HG03175 (cell line): ENCODE measurements at regions not wholly inside any gene's neighbourhood (a gene's known extent, or its start where the extent isn't known, plus 50 kb on each side); places are given as distances from the start of the nearest gene placed in this dataset.
"Not testable (repeated sequence)": the region's sequence is repeated elsewhere in the genome, so short reads cannot be mapped to it uniquely, and the experiment has no call there.

Source experiments
- ATAC-seq: cut with Tn5 transposase; IDR thresholded peaks from one replicate; pipeline ENCODE4 v1.9.1; 2021; ENCODE audit warnings: mild to moderate bottlenecking, moderate library complexity; ENCODE audit not compliant: unreplicated experiment

DNA sequence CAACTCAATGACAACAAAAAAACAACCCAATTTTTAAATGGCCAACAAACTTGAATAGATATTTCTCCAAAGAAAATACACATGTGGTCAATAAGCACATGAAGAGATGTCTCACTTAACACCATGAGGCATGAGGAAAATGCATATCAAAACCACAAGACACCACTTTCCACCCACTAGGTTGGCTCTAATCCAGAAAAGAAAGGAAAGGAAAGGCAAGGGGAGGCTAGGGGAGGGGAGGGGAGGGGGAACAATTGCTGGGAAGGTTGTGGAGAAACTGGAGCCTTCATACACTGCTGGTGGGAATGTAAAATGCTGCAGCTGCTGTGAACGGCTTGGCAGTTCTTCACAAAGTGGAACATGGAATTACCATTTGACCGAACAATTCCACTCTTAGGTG, 854.3 kb downstream of the UQCRFS1 start:
- ATAC-seq, result no peak

DNA sequence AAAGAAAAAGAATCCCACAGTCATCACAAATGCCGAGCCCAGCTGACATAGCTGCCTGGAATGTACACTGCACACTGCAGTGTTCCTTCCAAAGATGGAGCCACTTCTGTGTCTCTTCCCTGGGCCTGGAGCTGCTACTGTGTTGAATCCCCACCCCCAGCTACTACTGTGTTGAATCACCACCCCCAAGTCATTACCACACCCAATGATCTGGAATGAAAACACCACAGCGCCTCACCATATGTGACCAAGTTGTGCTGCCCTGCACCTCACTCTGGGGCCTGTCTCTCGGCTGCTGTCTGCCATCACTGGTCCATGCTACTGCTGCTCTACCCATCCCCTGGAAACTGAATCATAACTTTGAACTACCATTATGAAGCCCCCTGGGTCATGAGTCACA, 861.2 kb downstream of the UQCRFS1 start:
- ATAC-seq, result no peak

- ATAC-seq, result not testable (repeated sequence)
Measured at GRCh38 chr19:28351321-28351720, 861.6 kb downstream of the UQCRFS1 start.

DNA sequence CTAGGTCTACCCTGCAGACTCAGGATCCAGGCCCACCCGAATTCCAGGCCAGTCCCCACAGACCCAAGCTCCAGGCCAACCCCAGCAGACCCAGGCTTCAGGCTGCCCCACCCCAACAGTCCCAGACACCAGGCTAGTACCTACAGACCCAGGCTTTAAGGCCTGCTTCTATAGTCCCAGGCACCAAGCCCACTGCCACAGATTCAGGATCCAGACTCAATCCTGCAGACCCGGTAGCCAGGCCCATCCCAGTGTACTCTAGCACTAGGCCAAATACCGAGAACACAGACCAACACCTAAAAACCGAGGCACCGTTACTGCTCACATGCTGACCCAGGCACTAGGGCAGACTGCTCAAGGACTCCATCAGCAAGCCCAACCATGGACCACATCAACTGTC, 862.3 kb downstream of the UQCRFS1 start:
- no peak for ATAC-seq

GRCh38 chr19:28350037-28350436, 862.9 kb downstream of the UQCRFS1 start:
- no peak for ATAC-seq

DNA sequence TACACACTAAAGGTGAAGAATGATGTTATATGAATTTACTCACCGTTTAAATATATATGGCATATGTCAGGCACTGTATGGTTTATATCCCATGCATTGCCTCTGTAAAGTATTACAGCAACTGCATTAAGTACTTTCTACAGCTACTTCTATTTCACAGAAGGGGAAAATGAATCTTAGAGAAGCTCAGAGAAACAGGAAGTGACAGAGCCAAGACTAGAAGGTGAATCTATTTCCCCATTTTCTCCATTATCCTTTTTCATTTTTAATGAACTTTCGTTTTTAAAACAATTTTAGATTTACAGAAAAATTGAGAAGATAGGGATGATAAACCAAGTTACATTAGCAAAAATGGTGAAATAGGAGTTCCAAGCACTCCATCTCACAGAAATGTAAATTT, 863.3 kb downstream of the UQCRFS1 start:
- ATAC-seq, result no peak

DNA sequence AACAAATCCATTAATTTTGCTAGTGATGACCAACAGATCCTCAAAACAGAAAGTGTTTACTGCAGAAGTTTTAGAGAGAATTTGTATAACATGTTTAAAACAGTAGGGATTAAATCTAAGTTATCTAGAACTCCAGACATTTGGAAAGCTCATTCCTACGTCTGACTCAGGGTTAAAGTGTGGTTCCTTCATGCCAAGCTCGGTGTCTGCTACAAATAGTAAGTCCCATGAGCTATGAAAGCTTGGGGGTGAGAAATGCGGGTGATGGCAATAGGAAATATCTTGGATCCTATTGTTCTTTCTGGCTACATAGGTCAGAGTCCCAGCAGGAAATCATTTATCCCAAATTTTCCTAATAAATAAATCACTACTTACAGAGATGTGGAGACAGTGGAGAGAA, 867.1 kb downstream of the UQCRFS1 start:
- no peak for ATAC-seq

DNA sequence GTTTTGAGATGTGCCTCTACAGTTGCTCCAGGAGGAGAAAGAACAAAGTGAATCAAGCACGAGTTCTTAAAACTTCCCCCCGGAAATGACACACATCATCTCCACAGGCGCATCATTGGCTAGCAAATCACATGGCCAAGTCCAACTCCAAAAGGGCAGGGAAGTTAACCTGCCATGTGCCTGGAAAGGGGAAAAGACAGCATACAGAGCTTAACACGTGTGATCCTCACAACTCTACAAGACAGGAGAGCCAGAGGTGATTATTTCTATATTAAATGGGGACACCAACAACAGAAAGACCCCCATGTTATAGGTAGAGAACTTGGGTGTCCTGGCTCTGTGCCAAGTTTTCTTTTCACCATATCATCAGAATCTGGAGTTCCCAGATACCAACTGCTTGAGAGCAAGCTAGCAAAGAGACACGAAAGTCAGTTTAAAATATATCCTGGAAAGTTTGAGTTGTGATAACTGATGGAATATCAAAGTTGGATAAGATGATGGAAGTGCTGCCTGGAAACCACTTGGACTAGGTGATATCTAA, 871.1 kb downstream of the UQCRFS1 start:
- ATAC-seq, result no peak

GRCh38 chr19:28334419-28334818, 878.5 kb downstream of the UQCRFS1 start:
- no peak for ATAC-seq

GRCh38 chr19:28333909-28334308, 879.0 kb downstream of the UQCRFS1 start:
- no peak for ATAC-seq

GRCh38 chr19:28332886-28333285, 880.1 kb downstream of the UQCRFS1 start:
- no peak for ATAC-seq

DNA sequence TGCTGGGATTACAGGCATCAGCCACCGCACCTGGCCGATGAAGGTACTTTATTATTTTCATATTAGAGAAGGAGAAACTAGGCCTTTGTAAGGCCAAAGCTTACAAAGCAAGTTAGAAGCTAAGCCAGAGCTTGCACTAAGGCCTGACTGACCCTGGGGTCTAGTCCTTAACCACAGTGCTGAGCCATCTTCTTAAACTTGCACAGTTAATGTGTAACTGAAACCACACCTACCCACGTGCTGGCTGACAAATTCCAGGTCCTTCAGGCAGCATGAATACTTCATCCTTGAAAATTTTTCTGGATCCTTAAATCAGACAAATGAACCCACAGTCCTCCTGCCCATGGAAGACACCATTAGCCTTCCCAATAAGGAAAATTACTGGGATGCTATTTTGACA, 880.6 kb downstream of the UQCRFS1 start:
- ATAC-seq, result no peak

- ATAC-seq, result no peak
Measured at GRCh38 chr19:28331596-28331995, 881.4 kb downstream of the UQCRFS1 start.

DNA sequence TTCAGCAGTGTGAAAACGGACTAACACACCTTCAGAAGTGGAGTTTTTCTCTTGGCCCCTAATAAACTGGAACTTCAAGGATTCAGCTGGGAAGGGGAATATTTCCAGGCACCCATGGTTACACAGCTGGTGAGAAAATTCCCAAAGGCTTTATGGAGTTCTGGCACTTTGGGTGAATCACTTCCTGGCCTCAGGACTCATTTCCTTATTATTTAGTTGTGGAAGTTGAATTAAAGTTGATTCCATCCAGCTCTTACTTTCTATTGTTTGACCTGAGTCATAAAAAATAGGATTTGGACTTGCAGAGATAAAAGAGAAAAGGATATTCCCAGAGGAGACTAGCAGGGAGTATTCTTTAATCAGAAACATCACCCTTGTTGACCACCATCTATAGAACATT, 882.1 kb downstream of the UQCRFS1 start:
- no peak for ATAC-seq

- no peak for ATAC-seq
Measured at GRCh38 chr19:28329429-28329828, 883.5 kb downstream of the UQCRFS1 start.

DNA sequence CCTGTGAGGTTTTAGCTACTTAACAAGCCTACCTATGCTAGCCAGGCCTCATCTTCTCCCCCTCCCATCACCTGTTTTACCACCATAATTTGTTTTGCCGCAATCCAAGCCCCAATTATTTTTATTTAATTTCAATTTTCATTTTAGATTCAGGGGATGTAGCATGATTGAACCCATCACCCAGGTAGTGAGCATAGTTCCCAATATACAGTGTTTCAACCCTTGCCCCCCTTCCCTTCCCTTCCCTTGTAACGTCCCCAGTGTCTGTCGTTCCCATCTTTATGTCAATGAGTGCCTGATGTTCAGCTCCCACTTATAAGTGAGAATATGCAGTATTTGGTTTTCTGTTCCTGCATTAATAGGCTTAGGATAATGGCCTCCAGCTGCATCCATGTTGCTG, 885.0 kb downstream of the UQCRFS1 start:
- ATAC-seq, result no peak

GRCh38 chr19:28326746-28327145, 886.2 kb downstream of the UQCRFS1 start:
- ATAC-seq, result no peak

GRCh38 chr19:28324275-28325060, 888.5 kb downstream of the UQCRFS1 start:
- ATAC-seq, result no peak

GRCh38 chr19:28322945-28323344, 890.0 kb downstream of the UQCRFS1 start:
- ATAC-seq, result no peak

DNA sequence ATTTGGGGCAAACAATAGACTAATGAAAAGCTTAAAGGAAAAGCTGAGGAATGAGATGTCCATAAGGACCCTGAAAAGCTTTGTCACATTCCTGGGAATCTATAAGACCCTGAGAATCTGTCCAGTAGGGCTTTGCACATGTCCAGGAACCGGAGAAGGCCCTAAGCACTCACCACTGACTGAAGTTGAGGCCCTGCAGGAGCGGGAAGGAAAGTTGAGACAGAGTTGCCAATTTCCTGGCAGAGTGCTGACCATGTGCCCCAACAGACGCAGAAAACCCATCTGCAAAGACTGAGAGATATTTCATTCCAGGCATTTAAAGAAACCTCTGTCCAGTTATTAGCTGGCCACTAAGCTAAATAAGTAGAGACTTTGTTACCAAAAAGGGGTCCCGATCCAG, 890.5 kb downstream of the UQCRFS1 start:
- no peak for ATAC-seq

DNA sequence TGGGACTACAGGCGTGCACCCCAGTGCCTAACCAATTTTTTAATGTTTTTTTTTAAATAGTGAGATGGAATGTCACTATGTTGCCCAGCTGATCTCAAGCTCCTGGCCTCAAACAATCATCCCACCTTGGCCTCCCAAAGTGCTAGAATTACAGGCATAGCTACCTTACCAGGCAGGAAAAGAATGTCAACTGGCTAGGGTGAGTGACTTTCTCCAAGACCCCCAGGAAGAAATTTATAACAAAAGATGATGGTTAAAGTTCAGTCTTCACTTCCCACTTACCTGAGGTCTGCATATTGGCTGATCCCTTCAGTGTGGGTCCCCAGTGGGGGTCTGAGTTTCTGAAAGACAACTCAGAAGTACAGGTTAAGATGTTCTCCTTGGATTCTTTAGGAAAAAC, 893.0 kb downstream of the UQCRFS1 start:
- no peak for ATAC-seq

GRCh38 chr19:28319227-28319626, 893.7 kb downstream of the UQCRFS1 start:
- no peak for ATAC-seq
